ENCODE measurements at regions not wholly inside any gene's neighbourhood (a gene's known extent, or its start where the extent isn't known, plus 50 kb on each side); places are given as distances from the start of the nearest gene placed in this dataset.

GRCh38 chr13:38141792-38142191, 207.9 kb upstream of the UFM1 start:
- no peaks in the 10 kb centered on the region for H3K9me3 ChIP-seq (ENCODE audit: low read length)
- intact Hi-C loops (cut with micrococcal nuclease) = no loop called here
- no peaks in the 10 kb centered on the region for H3K9me2 ChIP-seq (replicated peaks; ENCODE audit: low read length)
- H3K36me3 ChIP-seq (ENCODE audit: low read depth, low read length) = no peaks in the 10 kb centered on the region
- no peaks in the 10 kb centered on the region for H3F3A ChIP-seq (ENCODE audit: low read length, unreplicated experiment)
- no peak overlapping the region for H2AFZ ChIP-seq (ENCODE audit: low read length)
- POLR2A ChIA-PET (ENCODE audit: unreplicated experiment) = no interaction called here
- H3K9ac ChIP-seq (ENCODE audit: low read length) = no peak overlapping the region
- CTCF ChIA-PET = no interaction called here
- no peaks in the 10 kb centered on the region for H3K27me3 ChIP-seq (ENCODE audit: low read length)
- no peak overlapping the region for H3K4me2 ChIP-seq (ENCODE audit: low read length)
- no peaks in the 10 kb centered on the region for H4K20me1 ChIP-seq (ENCODE audit: low read length)
- H3K79me2 ChIP-seq (ENCODE audit: low read length) = no peaks in the 10 kb centered on the region
- no peak overlapping the region for H3K27ac ChIP-seq (ENCODE audit: low read length)
- ATAC-seq (peak; percentile 37), DNase-seq (peak; percentile 45)
- peaks cover 5% of the 10 kb centered on the region; the same call in 1 of the 2 replicates for H3K4me1 ChIP-seq (ENCODE audit: insufficient read depth, low read length)
- no peak overlapping the region for H3K4me3 ChIP-seq (ENCODE audit: low read length)
- no TSS peak for BruUV-seq (replicated peaks)
- no peak for TF ChIP-seq EZH2 (IDR thresholded peaks at IDR 0.05; ENCODE audit: low read length, unreplicated experiment)
- no peak for TF ChIP-seq CTCF (conservative IDR thresholded peaks at IDR 0.05; ENCODE audit: low read depth, low read length)
- no peak for TF ChIP-seq EZH2phosphoT487 (IDR thresholded peaks at IDR 0.05; ENCODE audit: borderline replicate concordance, low read length)

- no TSS peak for BruUV-seq (replicated peaks)
- ATAC-seq = peak; percentile 80
- H3K9me2 ChIP-seq (replicated peaks; ENCODE audit: low read length) = no peaks in the 10 kb centered on the region
- no peaks in the 10 kb centered on the region for H3F3A ChIP-seq (ENCODE audit: low read length, unreplicated experiment)
- TF ChIP-seq EZH2 (IDR thresholded peaks at IDR 0.05; ENCODE audit: low read length, unreplicated experiment) (no peak), EZH2phosphoT487 (IDR thresholded peaks at IDR 0.05; ENCODE audit: borderline replicate concordance, low read length) (no peak), CTCF (conservative IDR thresholded peaks at IDR 0.05; ENCODE audit: low read depth, low read length) (no peak)
- DNase-seq = peak; percentile 14
- no peaks in the 10 kb centered on the region for H3K4me1 ChIP-seq (ENCODE audit: insufficient read depth, low read length)
- no peaks in the 10 kb centered on the region for H3K27me3 ChIP-seq (ENCODE audit: low read length)
- H3K9me3 ChIP-seq (ENCODE audit: low read length) = no peaks in the 10 kb centered on the region
- no peak overlapping the region for H3K4me2 ChIP-seq (ENCODE audit: low read length)
- intact Hi-C loops (cut with micrococcal nuclease) = no loop called here
- ChIA-PET CTCF (no interaction called here), POLR2A (ENCODE audit: unreplicated experiment) (no interaction called here)
- no peaks in the 10 kb centered on the region for H3K79me2 ChIP-seq (ENCODE audit: low read length)
- no peak overlapping the region for H3K27ac ChIP-seq (ENCODE audit: low read length)
- H3K36me3 ChIP-seq (ENCODE audit: low read depth, low read length) = no peaks in the 10 kb centered on the region
- H4K20me1 ChIP-seq (ENCODE audit: low read length) = no peaks in the 10 kb centered on the region
- H3K4me3 ChIP-seq (ENCODE audit: low read length) = no peak overlapping the region
- no peak overlapping the region for H3K9ac ChIP-seq (ENCODE audit: low read length)
- H2AFZ ChIP-seq (ENCODE audit: low read length) = no peak overlapping the region
Observed at GRCh38 chr13:38135592-38135991, 214.1 kb upstream of the UFM1 start.

- no peak for TF ChIP-seq CTCF (conservative IDR thresholded peaks at IDR 0.05; ENCODE audit: low read depth, low read length)
- intact Hi-C loops (cut with micrococcal nuclease) = no loop called here
- H3K9me2 ChIP-seq (replicated peaks; ENCODE audit: low read length) = no peaks in the 10 kb centered on the region
- H3F3A ChIP-seq (ENCODE audit: low read length, unreplicated experiment) = no peaks in the 10 kb centered on the region
- H3K4me1 ChIP-seq (ENCODE audit: insufficient read depth, low read length) = no peaks in the 10 kb centered on the region
- H3K4me2 ChIP-seq (ENCODE audit: low read length) = no peak overlapping the region
- no peaks in the 10 kb centered on the region for H4K20me1 ChIP-seq (ENCODE audit: low read length)
- BruUV-seq (replicated peaks) = no TSS peak
- no peaks in the 10 kb centered on the region for H3K9me3 ChIP-seq (ENCODE audit: low read length)
- CTCF ChIA-PET = no interaction called here
- H3K27me3 ChIP-seq (ENCODE audit: low read length) = no peaks in the 10 kb centered on the region
- POLR2A ChIA-PET (ENCODE audit: unreplicated experiment) = no interaction called here
- no peak overlapping the region for H3K27ac ChIP-seq (ENCODE audit: low read length)
- no peak overlapping the region for H3K4me3 ChIP-seq (ENCODE audit: low read length)
- no peak overlapping the region for H3K9ac ChIP-seq (ENCODE audit: low read length)
- H2AFZ ChIP-seq (ENCODE audit: low read length) = no peak overlapping the region
- H3K36me3 ChIP-seq (ENCODE audit: low read depth, low read length) = no peaks in the 10 kb centered on the region
- no peaks in the 10 kb centered on the region for H3K79me2 ChIP-seq (ENCODE audit: low read length)
- DNase-seq = no peak
- ATAC-seq = no peak
Observed at GRCh38 chr13:38121267-38121666, 228.4 kb upstream of the UFM1 start.

Data from PC-3 (cell line).